ENCODE measurements at regions not wholly inside any gene's neighbourhood (a gene's known extent, or its start where the extent isn't known, plus 50 kb on each side); places are given as distances from the start of the nearest gene placed in this dataset.
"Not testable (repeated sequence)": the region's sequence is repeated elsewhere in the genome, so short reads cannot be mapped to it uniquely, and the experiment has no call there.

DNA sequence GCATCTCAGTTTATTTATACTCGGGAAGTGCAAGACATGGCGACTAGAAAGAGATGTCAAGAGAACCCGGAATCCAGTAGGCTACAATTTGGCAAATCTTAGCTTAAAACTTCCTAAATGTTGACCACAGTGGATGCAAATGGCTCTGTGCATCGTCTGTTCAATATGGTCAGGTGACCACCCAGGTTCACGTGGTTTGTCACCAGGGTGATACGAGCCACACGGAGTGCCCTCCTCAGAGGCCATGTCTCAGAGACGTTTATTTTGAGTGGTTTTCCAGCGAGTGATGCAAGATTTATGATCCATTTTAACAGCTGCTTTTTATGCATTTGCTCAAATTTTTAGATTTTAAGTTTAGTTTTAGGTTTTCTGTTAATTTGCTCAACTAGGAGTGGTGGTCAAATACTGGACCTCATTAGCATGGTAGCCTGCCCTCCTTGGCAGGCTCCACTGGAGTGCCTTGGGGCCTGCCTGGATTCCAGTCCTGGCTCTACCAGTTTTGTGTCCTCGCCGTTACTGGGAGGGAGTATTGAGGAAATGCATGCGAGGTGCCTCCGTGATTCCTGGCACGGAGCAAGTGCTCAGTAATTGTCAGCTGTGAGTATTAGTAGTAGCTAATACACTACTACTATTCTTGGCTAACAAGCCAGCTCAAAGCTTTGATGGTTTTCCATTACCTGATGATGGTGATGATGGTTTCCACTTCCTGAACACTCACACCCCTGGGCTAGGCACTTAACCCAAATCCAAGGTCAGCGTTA lies 53.9 kb upstream of the APOD start:
- DNase-seq (ENCODE audit: low read depth, low spot score); H3K4me3 ChIP-seq (ENCODE audit: low read depth, low read length); CTCF ChIA-PET; POLR2A ChIA-PET: not testable (repeated sequence)

DNA sequence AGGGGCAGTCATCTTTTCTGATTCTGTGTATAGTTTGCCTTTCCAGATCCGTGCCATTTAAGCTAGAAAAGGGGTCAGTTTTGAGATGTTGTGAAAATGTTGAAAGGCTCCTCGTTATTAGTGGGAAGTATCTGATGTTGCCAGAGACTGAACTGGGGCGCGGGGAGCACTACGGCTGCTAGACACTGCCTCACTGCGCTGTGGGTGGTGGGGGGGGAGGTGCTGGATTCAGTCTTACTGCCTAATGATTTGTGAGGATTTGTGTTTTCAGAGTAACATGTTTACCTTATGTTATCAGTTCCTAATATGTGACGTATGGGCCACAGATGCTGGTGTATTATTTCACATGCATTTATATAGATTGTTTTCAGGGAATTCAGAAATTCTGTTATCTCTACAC lies 53.3 kb upstream of the APOD start:
- DNase-seq (ENCODE audit: low read depth, low spot score); POLR2A ChIA-PET; H3K4me3 ChIP-seq (ENCODE audit: low read depth, low read length); CTCF ChIA-PET: not testable (repeated sequence)

DNA sequence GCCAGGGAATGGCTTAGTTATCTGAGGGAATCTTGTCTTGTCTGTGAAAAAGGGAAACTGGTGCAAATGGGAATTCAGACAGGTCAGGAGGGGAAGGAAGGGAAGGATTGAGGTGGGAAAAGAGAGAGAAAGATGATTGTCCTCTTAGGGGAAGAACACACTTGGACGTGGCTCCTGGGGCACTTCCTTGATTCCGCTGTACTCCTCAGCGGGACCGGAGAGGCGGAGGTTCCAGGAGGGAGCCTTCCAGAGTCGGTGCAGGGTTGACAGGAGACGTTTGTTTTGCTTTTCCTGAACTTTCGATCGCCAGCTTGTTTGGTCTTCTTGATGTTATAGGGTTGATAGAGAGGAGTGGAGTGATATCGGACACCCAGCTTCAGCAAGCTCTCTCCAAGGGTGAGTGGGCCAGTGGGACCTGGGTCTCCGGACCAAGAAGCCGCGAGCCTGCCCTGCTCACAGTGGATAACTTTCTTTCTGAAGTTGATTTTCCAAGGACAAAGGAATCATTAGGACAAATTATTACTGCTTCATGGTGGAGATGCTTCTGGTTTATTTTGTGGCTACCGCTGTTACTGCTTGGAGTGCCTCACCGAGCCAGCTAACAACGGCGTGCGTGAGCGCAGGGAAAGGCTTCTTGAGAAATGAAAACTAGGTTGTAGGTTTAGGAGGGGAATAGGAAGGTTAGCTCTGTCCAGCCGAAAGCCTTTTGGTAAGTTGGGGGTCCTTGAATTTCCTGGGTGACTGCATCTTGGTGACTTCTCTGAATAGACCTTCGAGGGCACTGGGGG lies 52.4 kb upstream of the APOD start:
- DNase-seq (ENCODE audit: low read depth, low spot score); CTCF ChIA-PET; H3K4me3 ChIP-seq (ENCODE audit: low read depth, low read length); POLR2A ChIA-PET: not testable (repeated sequence)

DNA sequence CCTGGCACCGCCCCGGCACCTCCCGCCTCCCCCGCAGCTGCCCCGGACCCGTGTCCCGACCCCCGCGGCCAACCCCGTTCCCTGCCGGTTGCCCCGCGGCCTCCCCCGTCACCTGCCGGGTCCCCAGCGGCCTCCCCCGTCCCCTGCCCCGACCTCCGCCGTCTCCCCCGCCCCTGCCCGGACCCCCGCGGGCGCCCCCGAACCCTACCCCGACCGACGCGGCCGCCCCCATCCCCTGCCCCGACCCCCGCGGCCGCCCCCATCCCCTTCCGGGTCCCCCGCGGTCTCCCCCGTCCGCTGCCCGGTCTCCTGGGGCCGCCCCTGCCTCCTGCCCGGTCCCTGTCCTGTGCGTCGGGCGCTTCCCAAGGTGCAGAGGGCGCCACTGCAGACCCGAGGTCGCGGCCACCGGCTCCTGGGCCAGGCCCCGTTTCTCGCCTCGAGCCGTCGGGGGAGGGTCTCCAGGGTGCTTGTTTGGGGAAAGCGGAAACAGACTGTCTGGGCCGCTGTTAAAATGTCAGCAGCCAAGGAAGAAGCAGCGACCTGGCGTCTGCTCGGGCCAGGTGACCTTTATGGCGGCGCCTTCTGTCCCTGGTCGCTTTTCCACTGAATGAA lies 51.6 kb upstream of the APOD start:
- DNase-seq (ENCODE audit: low read depth, low spot score); CTCF ChIA-PET; POLR2A ChIA-PET; H3K4me3 ChIP-seq (ENCODE audit: low read depth, low read length): not testable (repeated sequence)

DNA sequence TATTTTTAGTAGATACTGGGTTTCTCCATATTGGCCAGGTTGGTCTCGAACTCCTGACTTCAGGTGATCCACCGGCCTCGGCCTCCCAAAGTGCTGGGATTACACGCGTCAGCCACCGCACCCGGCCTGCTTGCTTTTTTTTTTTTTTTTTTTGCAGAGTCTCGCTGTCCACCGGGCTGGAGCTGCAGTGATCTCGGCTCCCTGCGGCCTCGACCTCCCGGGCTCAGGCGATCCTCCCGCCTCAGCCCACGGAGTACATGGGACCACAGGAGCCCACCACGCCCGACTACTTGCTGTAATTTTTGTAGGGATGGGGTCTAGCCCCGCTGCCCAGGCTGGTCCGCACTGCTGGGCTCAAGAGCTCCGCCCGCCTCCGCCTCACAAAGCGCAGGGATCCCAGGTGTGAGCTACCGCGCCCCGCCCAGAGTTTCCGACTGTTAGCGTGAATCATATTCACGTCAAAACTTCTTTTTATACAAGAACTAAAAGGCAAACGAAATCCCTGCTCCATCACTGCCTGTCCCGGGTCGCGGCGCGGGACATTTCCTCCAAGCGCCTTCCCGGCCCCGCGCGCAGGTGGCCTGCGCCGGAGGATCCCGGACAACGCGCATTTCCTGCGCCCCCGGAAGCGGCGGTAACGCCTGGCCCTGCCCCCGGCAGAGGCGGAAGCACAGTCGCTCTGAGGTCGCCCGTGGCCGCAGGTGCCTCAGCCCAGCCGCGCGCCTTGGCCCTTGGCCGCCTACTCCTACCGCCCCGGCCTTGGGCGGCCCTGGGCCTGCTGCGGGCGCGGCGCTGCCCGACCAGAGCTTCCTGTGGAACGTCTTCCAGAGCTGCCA lies 50.9 kb upstream of the APOD start:
- CTCF ChIA-PET; POLR2A ChIA-PET; DNase-seq (ENCODE audit: low read depth, low spot score): not testable (repeated sequence)
- peak overlapping the region; percentile 50 for H3K4me3 ChIP-seq (ENCODE audit: low read depth, low read length)

All from AG04449 (cell line).